HG02798 (cell line): ENCODE measurements at regions not wholly inside any gene's neighbourhood (a gene's known extent, or its start where the extent isn't known, plus 50 kb on each side); places are given as distances from the start of the nearest gene placed in this dataset.
"Not testable (repeated sequence)": the region's sequence is repeated elsewhere in the genome, so short reads cannot be mapped to it uniquely, and the experiment has no call there.

Experiments used
- ATAC-seq: cut with Tn5 transposase; IDR thresholded peaks from one replicate; pipeline ENCODE4 v1.9.1; 2021; ENCODE audit warnings: mild to moderate bottlenecking; ENCODE audit not compliant: unreplicated experiment, poor library complexity

GRCh38 chr3:162666835-162667234 is 1170.2 kb downstream of the OTOL1 start:
- ATAC-seq = no peak

- no peak for ATAC-seq
Measured at GRCh38 chr3:162670181-162670580, 1173.6 kb downstream of the OTOL1 start.

GRCh38 chr3:162677475-162677874 is 1180.9 kb downstream of the OTOL1 start:
- ATAC-seq = no peak

GRCh38 chr3:162678941-162679340 is 1182.3 kb downstream of the OTOL1 start:
- ATAC-seq = no peak

DNA sequence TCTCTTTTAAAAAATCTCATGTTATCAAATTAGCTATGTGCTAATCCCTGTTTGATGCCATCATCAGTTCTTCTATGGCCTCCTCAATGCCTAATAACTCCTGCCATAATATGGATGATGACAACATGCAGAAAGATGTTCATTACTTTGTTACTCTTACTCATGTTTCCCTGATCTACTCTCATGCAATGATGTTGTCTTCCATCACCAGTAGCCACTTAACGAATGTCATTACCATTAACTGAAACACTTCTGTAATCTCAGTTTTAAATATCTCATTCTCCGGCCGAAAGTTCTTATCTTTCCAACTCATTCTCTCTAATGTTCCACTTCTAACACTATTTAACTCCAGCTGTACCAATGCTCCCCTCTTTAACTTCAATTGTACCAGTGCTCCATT is 1187.7 kb downstream of the OTOL1 start:
- ATAC-seq = no peak

DNA sequence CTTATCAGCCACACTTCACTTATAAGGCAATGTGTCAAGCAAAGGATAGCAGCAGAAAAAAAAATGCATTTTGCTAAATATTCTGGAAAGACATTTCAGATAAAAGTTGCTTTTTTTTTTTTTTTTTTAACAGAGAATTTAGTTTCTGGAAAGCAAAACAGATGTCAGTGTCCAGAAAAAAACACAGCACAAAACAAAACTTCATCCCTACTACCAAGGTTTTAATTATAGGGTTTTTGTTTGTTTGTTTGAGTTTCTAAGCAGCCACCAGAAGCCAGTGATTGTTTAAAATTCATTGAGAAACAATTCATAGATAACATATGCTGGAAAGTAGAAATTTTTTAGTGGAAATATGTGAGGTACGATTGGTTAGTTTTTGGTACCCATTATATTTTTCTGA is 1202.7 kb downstream of the OTOL1 start:
- ATAC-seq = no peak

- ATAC-seq = no peak
Measured at GRCh38 chr3:162701211-162701610, 1204.6 kb downstream of the OTOL1 start.

DNA sequence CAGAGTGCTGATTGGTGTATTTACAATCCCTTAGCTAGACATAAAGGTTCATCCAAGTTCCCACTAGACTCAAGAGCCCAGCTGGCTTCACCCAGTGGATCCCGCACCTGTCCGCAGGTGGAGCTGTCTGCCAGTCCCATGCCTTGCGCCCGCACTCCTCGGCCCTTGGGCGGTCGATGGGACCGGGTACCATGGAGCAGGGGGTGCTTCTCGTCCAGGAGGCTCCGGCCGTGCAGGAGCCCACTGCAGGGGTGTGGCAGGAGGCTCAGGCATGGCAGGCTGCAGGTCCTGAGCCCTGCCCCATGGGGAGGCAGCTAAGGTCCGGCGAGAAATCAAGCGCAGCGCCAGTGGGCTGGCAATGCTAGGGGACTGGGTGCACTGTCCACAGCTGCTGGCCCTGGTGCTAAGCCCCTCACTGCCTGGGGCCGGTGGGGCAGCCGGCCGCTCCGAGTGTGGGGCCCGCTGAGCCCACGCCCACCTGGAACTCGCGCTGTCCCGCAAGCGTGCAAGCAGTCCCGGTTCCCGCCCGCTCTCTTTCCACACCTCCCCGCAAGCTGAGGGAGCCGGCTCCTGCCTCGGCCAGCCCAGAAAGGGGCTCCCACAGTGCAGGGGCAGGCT is 1206.3 kb downstream of the OTOL1 start:
- ATAC-seq = no peak

GRCh38 chr3:162704238-162704637 is 1207.6 kb downstream of the OTOL1 start:
- no peak for ATAC-seq

- ATAC-seq = no peak
Measured at GRCh38 chr3:162704799-162705385, 1208.3 kb downstream of the OTOL1 start.

DNA sequence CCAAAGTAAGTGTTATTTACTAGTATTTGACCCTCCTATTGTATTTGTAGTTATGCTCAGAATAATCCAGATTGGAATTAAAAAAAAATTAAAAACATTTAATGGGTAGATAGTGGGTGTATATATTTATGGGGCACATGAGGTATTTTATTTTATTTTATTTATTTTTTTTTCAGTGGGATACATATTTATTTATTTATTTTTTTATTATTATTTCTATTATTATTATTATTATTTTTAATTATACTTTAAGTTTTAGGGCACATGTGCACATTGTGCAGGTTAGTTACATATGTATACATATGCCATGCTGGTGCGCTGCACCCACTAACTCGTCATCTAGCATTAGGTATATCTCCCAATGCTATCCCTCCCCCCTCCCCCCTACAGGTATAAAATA is 1211.8 kb downstream of the OTOL1 start:
- ATAC-seq = not testable (repeated sequence)

DNA sequence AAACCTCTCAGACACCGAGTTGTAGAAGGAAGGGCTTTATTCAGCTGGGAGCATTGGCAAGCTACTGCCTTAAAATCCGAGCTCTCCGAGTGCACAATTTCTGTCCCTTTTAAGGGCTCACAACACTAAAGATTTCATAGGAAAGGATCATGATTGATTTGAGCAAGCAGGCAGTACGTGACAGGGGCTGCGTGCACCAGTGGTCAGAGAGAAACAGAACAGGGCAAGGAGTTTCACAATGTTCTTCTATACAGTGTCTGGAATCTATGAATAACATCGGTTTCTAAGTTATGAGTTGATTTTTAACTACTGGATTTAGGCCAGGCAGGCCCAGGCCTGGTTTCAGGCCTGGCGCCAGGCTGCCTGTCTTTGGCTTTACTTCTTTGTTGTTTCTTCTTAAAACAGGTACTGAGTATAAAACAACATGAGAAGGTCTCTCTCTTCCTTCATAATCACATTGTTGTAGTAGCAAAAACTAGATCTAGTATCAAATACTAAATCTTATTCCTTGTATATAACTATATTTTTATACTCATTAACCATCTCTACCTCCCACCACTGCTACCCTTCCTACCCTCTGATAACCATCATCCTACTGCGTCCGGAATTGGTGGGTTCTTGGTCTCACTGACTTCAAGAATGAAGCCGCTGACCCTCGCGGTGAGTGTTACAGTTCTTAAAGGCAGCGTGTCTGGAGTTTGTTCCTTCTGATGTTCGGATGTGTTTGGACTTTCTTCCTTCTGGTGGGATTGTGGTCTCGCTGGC is 1212.5 kb downstream of the OTOL1 start:
- not testable (repeated sequence) for ATAC-seq

- no peak for ATAC-seq
Measured at GRCh38 chr3:162710332-162711112, 1213.9 kb downstream of the OTOL1 start.

GRCh38 chr3:162717074-162717473 is 1220.5 kb downstream of the OTOL1 start:
- ATAC-seq = not testable (repeated sequence)

GRCh38 chr3:162718697-162719096 is 1222.1 kb downstream of the OTOL1 start:
- no peak for ATAC-seq

DNA sequence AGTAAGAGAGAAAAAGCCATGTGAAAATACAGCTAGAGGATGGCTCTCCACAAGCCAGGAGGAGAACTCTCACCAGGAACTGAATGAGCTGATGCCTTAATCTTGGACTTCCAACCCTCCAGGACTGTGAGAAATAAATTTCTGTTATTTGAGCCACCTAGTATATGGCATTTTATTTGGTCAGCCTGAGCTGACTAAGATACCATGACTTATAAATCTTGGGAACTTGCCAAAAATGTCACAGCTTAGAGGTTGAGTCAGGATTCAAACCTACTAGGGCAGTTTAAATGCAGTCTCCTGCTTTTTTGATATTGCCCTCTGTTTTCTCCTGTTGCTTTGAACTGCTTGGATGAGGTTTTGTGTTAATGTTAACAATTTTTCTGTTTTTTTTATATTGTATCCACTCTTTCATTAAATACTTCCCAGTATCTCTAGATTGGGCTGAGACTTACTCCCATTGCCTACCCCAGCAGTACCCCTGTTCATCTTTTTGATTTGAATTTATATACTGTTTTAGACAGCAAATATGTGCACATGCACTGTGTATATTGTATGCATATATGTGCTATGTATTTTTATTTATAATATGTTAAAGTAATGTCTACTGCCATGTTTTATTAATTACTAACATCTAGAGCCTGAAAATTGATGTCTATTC is 1223.2 kb downstream of the OTOL1 start:
- ATAC-seq = no peak

GRCh38 chr3:162721736-162722135 is 1225.1 kb downstream of the OTOL1 start:
- no peak for ATAC-seq

DNA sequence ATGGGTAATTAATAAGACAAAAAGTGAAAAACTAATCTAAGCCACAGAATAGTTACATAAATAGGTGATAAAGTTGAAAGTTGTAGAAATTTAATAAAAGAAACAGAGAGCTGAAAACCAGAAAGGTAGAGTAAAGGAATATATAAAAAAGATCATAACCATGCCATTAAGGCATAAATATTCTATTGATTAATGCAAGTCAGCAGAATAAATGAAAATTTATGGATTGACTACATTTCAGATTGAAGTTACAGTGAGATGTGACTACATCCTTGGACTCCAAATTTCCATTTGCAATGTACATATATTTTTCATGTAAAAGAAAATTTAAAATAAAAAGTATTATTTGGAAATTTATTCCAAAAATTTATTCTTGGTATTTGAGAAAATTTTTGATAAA is 1225.7 kb downstream of the OTOL1 start:
- no peak for ATAC-seq

GRCh38 chr3:162722796-162723195 is 1226.2 kb downstream of the OTOL1 start:
- ATAC-seq = not testable (repeated sequence)

GRCh38 chr3:162729686-162730085 is 1233.1 kb downstream of the OTOL1 start:
- no peak for ATAC-seq
